Sciatic nerve (tissue), 2 donors: ENCODE measurements at regions not wholly inside any gene's neighbourhood (a gene's known extent, or its start where the extent isn't known, plus 50 kb on each side); places are given as distances from the start of the nearest gene placed in this dataset.
"Not testable (repeated sequence)": the region's sequence is repeated elsewhere in the genome, so short reads cannot be mapped to it uniquely, and the experiment has no call there.

Experiments
- ATAC-seq: fragments of 200-7000 bp; cut with Tn5 transposase; one replicate; pipeline ENCODE4 v1.9.1; 2020; ENCODE audit warnings: mild to moderate bottlenecking, moderate library complexity
- DNase-seq: peaks from one replicate; pipeline ENCODE4 v3.0.0-alpha.2; 2020; ENCODE audit warnings: low spot score
- intact Hi-C: fragments of 100-400 bp; cut with DNase I; formaldehyde crosslinking; loops from one replicate; pipeline ENCODE4 v1.14.2; 2022
- donor health status: DM: no; HTN: no; CAD: no.
- donor health status: DM: no; HTN: no; CAD: no.

- no peak for DNase-seq
- no peak for ATAC-seq
- intact Hi-C loops = no loop called here
Observed at GRCh38 chr10:125236091-125236490, 75.7 kb upstream of the CTBP2 start.

GRCh38 chr10:125235093-125236069, 75.0 kb upstream of the CTBP2 start:
- ATAC-seq (no peak), DNase-seq (no peak)
- intact Hi-C loops = no loop called here

- ATAC-seq, DNase-seq, intact Hi-C loops: not testable (repeated sequence)
Observed at GRCh38 chr10:125234576-125234975, 74.2 kb upstream of the CTBP2 start.

GRCh38 chr10:125233726-125234125, 73.4 kb upstream of the CTBP2 start:
- DNase-seq = no peak
- no peak for ATAC-seq
- intact Hi-C loops = no loop called here

- DNase-seq = no peak
- no peak for ATAC-seq
- intact Hi-C loops = no loop called here
Observed at GRCh38 chr10:125232841-125233240, 72.5 kb upstream of the CTBP2 start.

- intact Hi-C loops = no loop called here
- no peak for ATAC-seq
- no peak for DNase-seq
Observed at GRCh38 chr10:125231813-125232475, 71.6 kb upstream of the CTBP2 start.

- ATAC-seq = peak; percentile 24
- intact Hi-C loops = no loop called here
- no peak for DNase-seq
Observed at GRCh38 chr10:125231116-125231812, 70.9 kb upstream of the CTBP2 start.

GRCh38 chr10:125230251-125230650, 69.9 kb upstream of the CTBP2 start:
- DNase-seq (no peak), ATAC-seq (no peak)
- intact Hi-C loops = no loop called here

- ATAC-seq, intact Hi-C loops, DNase-seq: not testable (repeated sequence)
Observed at GRCh38 chr10:125228245-125228940, 68.0 kb upstream of the CTBP2 start.

GRCh38 chr10:125227546-125227945, 67.2 kb upstream of the CTBP2 start:
- DNase-seq (no peak), ATAC-seq (no peak)
- intact Hi-C loops = no loop called here

- ATAC-seq = no peak
- DNase-seq = no peak
- intact Hi-C loops = no loop called here
Observed at GRCh38 chr10:125226823-125227222, 66.5 kb upstream of the CTBP2 start.

GRCh38 chr10:125226005-125226404, 65.6 kb upstream of the CTBP2 start:
- DNase-seq (no peak), ATAC-seq (no peak)
- intact Hi-C loops = no loop called here

- DNase-seq (no peak), ATAC-seq (no peak)
- intact Hi-C loops = no loop called here
Observed at GRCh38 chr10:125225051-125225450, 64.7 kb upstream of the CTBP2 start.

- DNase-seq = no peak
- intact Hi-C loops = no loop called here
- ATAC-seq = no peak
Observed at GRCh38 chr10:125222515-125223308, 62.3 kb upstream of the CTBP2 start.

GRCh38 chr10:125221716-125222115, 61.4 kb upstream of the CTBP2 start:
- intact Hi-C loops = no loop called here
- ATAC-seq = no peak
- DNase-seq = no peak

GRCh38 chr10:125219776-125220175, 59.4 kb upstream of the CTBP2 start:
- DNase-seq = no peak
- ATAC-seq = no peak
- intact Hi-C loops = no loop called here

- DNase-seq = no peak
- ATAC-seq = no peak
- intact Hi-C loops = no loop called here
Observed at GRCh38 chr10:125218967-125219366, 58.6 kb upstream of the CTBP2 start.

- ATAC-seq (no peak), DNase-seq (no peak)
- intact Hi-C loops = no loop called here
Observed at GRCh38 chr10:125217990-125218675, 57.8 kb upstream of the CTBP2 start.
